SW480 (cell line): ENCODE measurements at regions not wholly inside any gene's neighbourhood (a gene's known extent, or its start where the extent isn't known, plus 50 kb on each side); places are given as distances from the start of the nearest gene placed in this dataset.

ENCODE experiments used
- DNase-seq: peaks from one replicate; pipeline ENCODE4 v3.0.0-alpha.2; 2016; ENCODE audit warnings: low spot score

DNA sequence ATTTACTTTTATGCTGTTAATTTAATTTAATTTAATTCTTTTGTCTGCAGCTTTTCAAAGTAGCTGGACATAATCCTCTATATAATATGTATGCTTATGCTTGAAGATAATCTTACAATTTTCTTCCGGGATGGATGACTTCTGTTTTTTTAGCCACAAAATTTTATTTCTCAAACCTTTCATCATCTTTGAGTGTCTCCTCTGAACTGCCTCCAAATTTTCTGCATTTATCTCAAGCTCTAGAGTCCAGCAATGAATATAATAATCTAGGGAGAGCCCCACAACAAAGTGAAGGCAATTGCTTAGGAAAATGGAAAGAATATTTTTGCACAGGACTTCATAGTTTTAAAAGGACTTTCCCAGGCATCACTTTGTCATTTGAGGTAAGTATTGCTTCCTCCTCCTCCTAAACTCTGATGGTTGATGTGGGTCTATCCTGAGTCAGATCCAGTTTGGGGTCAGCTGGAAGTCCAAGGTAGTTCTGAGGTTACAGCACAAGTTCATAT lies 53.7 kb upstream of the FAM3C start:
- DNase-seq = no peak

- DNase-seq = peak; percentile 12
Observed at GRCh38 chr7:121449329-121449728, 53.2 kb upstream of the FAM3C start.

GRCh38 chr7:121448429-121448828 lies 52.3 kb upstream of the FAM3C start:
- DNase-seq = no peak

GRCh38 chr7:121447911-121448300 lies 51.8 kb upstream of the FAM3C start:
- no peak for DNase-seq

DNA sequence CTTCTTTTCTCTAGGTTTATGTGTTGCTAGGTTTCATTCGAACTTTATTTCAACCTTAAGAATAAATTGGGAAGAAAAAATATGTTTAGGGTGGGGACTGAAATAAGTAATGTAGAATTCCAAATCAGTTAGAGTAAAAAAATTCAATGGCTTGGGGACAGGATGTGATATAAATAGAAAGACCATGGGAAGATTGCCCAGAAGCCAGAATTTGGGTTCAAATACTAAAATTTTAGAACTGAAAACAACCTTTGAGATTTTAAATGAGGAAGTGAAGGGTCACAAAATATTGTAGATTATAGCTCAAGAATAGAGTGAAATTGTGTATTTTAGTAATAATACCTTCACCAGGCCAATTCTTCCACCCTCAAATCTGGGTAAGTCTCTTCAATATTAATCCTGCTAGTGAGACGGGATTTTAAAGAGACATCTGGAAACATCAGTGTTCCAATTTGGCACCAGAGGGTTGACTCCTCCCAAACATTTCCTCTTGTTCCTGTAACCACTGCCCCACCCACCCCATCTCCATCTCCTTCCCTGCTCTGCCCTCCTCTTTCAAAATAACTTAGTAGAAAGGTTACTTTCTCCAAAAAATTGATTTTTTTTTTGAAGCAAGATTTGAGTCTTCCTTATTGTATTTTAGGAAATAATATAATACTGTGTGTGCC lies 51.3 kb upstream of the FAM3C start:
- no peak for DNase-seq

- no peak for DNase-seq
Observed at GRCh38 chr7:121446526-121446925, 50.4 kb upstream of the FAM3C start.
